GM12891 (cell line): ENCODE measurements at regions not wholly inside any gene's neighbourhood (a gene's known extent, or its start where the extent isn't known, plus 50 kb on each side); places are given as distances from the start of the nearest gene placed in this dataset.
"Not testable (repeated sequence)": the region's sequence is repeated elsewhere in the genome, so short reads cannot be mapped to it uniquely, and the experiment has no call there.

Source experiments
- DNase-seq: peaks from one replicate; pipeline ENCODE4 v3.0.0; 2011; ENCODE audit warnings: low spot score; ENCODE audit not compliant: insufficient read length
- FAIRE-seq: peaks from 2 replicates; lab custom pipeline; 2011; peaks lifted over from hg19 to GRCh38; lab: Jason Lieb, UNC
- PAX5 ChIP-seq: IDR thresholded peaks from 2 replicates; pipeline ENCODE4 v1.6.1; 2011; ENCODE audit warnings: low read length, moderate library complexity, mild to moderate bottlenecking; ENCODE audit not compliant: insufficient read depth, severe bottlenecking
- POLR2A ChIP-seq: IDR thresholded peaks from 2 replicates; pipeline ENCODE4 v1.6.1; 2011; ENCODE audit warnings: low read depth, low read length, control low read depth
- POLR2AphosphoS5 ChIP-seq: IDR thresholded peaks from 2 replicates; pipeline ENCODE4 v1.6.1; 2011; ENCODE audit warnings: low read depth, low read length, control low read depth
- POU2F2 ChIP-seq: IDR thresholded peaks from 2 replicates; pipeline ENCODE4 v1.6.1; 2011; ENCODE audit warnings: low read depth, mild to moderate bottlenecking, control low read depth, low read length, moderate library complexity
- SPI1 ChIP-seq: IDR thresholded peaks from 2 replicates; pipeline ENCODE4 v1.6.1; 2011; ENCODE audit warnings: low read depth, low read length, control low read depth
- TAF1 ChIP-seq: IDR thresholded peaks from 2 replicates; pipeline ENCODE4 v1.6.1; 2011; ENCODE audit warnings: low read depth, low read length, control low read depth

DNA sequence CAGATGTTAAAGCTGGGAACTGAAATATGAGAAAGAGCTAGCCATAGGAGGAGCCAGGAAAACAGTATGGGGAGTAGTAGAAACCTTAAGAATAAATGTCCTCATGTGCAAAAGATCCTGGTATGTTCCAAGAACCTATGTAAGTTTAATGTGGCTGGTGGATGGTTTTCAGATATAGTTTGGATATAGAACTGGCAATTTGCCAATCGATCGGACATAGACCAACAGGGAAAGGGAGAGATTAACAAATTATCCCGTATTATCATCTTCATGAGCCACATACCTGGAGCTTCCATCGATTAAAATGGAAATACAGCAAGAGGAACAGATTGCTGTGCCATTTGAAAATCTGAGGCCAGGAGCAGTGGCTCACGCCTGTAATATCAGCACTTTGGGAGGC is 388.7 kb downstream of the PRELID2 start:
- DNase-seq (no peak), FAIRE-seq (no peak)
- TF ChIP-seq POLR2A = no peak
- TF ChIP-seq POLR2AphosphoS5 = no peak
- TF ChIP-seq POU2F2 = no peak
- no peak for TF ChIP-seq PAX5
- no peak for TF ChIP-seq TAF1
- TF ChIP-seq SPI1 = no peak

DNA sequence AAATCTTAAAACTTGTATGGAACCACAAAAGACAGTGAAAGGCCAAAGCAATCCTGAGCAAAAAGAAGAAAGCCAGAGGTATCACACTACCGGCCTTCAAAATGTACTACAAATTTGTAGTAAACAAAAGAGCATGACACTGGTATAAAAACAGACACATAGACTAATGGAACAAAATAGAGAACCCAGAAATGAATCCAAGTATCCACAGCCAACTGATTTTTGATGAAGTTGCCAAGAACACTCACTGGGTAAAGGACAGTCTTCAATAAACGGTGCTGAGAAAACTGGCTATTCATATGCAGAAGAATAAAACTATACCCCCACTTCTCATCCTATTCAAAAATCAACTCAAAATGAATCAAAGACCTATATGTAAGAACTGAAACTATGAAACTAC is 390.1 kb downstream of the PRELID2 start:
- DNase-seq = no peak
- no peak for FAIRE-seq
- TF ChIP-seq POLR2AphosphoS5 (no peak), POU2F2 (no peak), POLR2A (no peak), SPI1 (no peak), TAF1 (no peak), PAX5 (no peak)

DNA sequence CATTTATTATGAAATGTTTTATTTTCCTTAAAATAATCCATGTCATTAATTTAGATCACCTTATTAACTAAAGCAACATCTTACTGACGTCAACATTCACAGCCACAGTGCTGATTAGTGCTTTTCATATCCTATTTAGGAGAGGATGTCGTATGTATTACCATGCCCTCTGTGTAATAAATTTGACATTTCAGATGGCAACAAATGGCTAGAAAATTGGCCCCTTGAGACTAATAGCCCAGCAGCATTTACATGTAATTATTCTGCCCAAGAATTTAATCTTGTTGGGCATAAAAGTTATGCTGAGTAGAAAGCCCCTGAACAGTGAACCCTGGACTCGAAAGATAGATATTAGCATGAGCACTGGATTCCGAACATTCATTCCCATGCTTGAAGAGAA is 391.2 kb downstream of the PRELID2 start:
- DNase-seq = no peak
- TF ChIP-seq PAX5 (no peak), SPI1 (no peak), POLR2AphosphoS5 (no peak), TAF1 (no peak), POU2F2 (no peak), POLR2A (no peak)
- no peak for FAIRE-seq

DNA sequence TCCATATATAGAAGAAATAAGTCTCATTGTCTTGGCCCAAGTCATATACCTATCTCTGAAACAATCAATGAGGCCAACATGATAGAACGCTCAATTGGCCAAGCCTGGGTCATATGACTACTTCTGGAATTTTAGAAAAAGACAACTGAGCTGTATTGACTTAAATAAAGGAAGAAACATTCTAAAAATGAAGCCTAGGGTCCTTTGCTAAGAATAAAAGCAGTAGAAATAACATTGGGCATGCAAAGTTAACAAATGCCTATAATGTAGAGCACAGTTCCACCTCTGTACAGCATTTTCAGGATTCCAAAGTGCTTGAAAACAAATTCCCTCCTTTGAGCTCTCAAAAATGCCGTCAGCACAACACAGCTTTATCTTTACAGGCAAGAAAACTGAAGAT is 391.8 kb downstream of the PRELID2 start:
- no peak for FAIRE-seq
- TF ChIP-seq TAF1 (no peak), POU2F2 (no peak), PAX5 (no peak), POLR2A (no peak), SPI1 (no peak), POLR2AphosphoS5 (no peak)
- DNase-seq = no peak

DNA sequence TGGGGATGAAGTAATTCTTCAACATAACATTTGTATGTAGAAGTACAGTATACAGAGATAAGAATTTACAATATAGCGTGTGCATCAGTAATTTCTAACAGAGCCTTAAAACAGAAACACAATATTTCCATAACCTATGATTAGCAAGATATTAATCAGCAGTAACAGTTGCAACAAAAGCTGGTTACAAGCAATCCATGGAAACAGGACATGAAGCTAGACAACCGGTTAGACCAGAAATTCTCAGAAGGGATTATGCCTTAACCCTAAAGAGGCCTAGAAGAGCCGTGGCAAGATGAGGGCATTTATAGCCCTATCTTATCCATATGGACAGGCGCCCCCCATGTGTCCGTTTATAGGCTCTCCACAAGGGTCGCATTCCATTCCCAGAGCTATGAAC is 392.5 kb downstream of the PRELID2 start:
- not testable (repeated sequence) for DNase-seq, FAIRE-seq

DNA sequence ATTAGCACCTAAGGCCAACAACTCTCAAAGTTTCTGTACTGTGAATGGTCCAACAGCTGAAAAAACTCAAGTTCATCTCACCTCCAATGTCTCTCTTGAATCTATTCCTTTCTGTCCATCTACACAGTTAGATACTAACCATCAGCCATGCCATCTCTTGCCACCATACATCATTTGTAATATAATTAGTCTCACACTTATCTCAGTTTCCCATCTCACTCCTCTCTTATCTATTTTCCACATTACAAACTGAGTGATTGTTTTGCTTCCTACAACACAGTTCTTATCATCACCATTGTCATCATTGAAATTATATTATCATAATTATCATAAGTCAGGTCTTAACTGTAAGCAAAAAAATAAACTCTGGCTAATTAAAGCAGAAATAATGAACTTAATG is 393.9 kb downstream of the PRELID2 start:
- TF ChIP-seq POLR2AphosphoS5 = no peak
- no peak for TF ChIP-seq POU2F2
- TF ChIP-seq SPI1 = no peak
- TF ChIP-seq TAF1 = no peak
- TF ChIP-seq PAX5 = no peak
- TF ChIP-seq POLR2A = no peak
- DNase-seq (no peak), FAIRE-seq (no peak)

DNA sequence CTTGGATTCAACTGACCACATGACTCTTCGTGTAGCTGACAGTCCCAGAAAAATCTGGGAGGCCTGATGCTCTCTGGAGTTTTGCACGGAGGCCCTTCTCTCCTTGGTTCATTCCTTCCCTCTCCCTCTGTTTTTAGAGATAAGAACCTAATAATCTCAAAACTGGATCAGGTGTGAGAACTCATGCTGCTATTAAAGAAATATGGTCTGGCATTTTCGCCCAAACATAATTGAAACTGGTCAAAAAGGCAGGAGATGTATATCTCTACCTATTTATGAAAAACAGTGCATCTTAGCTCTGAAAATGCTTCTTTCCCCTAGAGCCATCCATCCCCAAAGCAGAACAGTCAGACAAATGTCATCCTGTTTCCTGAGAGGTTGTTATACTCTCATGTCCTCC is 397.5 kb downstream of the PRELID2 start:
- FAIRE-seq = no peak
- TF ChIP-seq POLR2AphosphoS5 = no peak
- TF ChIP-seq POLR2A = no peak
- TF ChIP-seq PAX5 = no peak
- TF ChIP-seq SPI1 = no peak
- TF ChIP-seq TAF1 = no peak
- TF ChIP-seq POU2F2 = no peak
- no peak for DNase-seq

DNA sequence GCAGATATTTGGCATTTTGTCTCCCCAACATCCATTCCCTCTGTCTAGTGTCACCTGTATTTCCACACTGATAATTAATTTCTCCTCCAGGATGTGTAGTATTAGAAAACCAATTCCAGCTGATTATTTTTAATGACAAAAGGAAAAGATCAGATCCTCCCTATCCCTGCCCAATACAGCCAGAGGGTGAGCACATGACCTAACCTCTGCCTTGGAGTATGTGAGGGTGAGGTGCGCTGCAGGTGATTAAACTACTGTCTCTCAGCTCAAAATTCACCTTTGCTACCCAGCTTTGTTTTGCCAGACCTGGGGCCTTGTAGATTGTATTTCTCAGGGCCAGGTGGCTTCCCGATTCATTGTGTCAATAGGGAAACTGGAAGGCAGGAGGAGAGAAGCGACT is 402.1 kb downstream of the PRELID2 start:
- no peak for DNase-seq
- TF ChIP-seq POLR2AphosphoS5 (no peak), POLR2A (no peak), PAX5 (no peak), SPI1 (no peak), TAF1 (no peak), POU2F2 (no peak)
- no peak for FAIRE-seq

DNA sequence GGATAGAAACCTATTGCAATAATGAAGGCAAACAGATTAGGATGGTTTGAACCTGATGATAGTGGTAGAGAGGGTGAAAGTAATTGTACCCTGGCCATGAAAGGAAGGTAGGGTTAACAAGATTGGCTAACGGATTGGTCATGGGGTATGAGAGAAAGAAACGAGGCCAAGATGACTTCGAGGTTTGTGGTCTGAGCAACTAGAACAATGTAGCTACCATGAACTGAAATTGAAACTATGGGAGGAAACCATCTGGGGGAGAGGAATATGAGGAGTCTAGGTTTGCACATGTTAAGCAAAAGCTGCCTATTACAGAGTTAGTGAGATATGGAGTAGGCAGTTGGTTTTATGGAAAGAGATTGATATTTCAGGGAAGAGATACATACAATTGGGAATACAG is 406.0 kb downstream of the PRELID2 start:
- FAIRE-seq (no peak), DNase-seq (no peak)
- no peak for TF ChIP-seq TAF1
- no peak for TF ChIP-seq SPI1
- no peak for TF ChIP-seq POLR2A
- no peak for TF ChIP-seq POU2F2
- TF ChIP-seq POLR2AphosphoS5 = no peak
- no peak for TF ChIP-seq PAX5

DNA sequence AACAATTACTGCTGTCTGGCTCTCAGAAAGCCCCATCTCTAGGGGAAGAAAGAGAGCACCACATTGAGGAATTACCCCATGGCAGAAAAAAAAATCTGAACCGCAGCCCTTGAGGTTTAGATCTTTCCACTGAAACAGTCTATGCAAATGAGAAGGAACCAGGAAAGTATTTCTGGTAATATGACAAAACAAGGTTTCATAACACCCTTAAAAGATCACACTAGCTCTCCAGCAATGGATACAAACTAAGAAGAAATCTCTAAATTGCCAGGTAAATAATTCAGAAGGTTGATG is 427.1 kb downstream of the PRELID2 start:
- DNase-seq (no peak), FAIRE-seq (no peak)
- no peak for TF ChIP-seq POLR2A
- no peak for TF ChIP-seq TAF1
- no peak for TF ChIP-seq PAX5
- 0 out of 2 replicates have a peak, but pooled peaks have one; percentile 71 for TF ChIP-seq POU2F2
- TF ChIP-seq SPI1 = no peak
